Activated naive CD8-positive, alpha-beta T cell treated with anti-CD3 and anti-CD28 coated beads, Interleukin-2, amount 10 ng/mL, durations not matched to agents 7 days and 5 days (primary cell): ENCODE measurements at regions not wholly inside any gene's neighbourhood (a gene's known extent, or its start where the extent isn't known, plus 50 kb on each side); places are given as distances from the start of the nearest gene placed in this dataset.
"Not testable (repeated sequence)": the region's sequence is repeated elsewhere in the genome, so short reads cannot be mapped to it uniquely, and the experiment has no call there.

Experiments used
- ATAC-seq: fragments of 150-1000 bp; cut with Tn5 transposase; one replicate; pipeline ENCODE4 v1.10.0; 2021; ENCODE audit warnings: low read depth, moderate library complexity
- POLR2A ChIA-PET: fragments of 350-600 bp; sonication (Branson Sonifier 250); formaldehyde crosslinking; loops from one replicate; lab custom pipeline; 2021; ENCODE audit warnings: antibody characterized with exemption; lab: Charles Lee
- DNase-seq: peaks from one replicate; pipeline ENCODE4 v3.0.0; 2021
- H3K27ac Mint-ChIP-seq: one replicate; pipeline ENCODE4 v1.8.0; 2022; ENCODE audit warnings: mild to moderate bottlenecking, mixed read lengths
- H3K27me3 Mint-ChIP-seq: one replicate; pipeline ENCODE4 v1.8.0; 2022; ENCODE audit warnings: mild to moderate bottlenecking, moderate library complexity, mixed read lengths
- H3K36me3 Mint-ChIP-seq: one replicate; pipeline ENCODE4 v1.8.0; 2021; ENCODE audit warnings: mild to moderate bottlenecking, mixed read lengths
- H3K4me1 Mint-ChIP-seq: one replicate; pipeline ENCODE4 v1.8.0; 2021; ENCODE audit warnings: mixed read lengths
- H3K4me3 Mint-ChIP-seq: one replicate; pipeline ENCODE4 v1.8.0; 2022; ENCODE audit warnings: mild to moderate bottlenecking, moderate library complexity, mixed read lengths
- H3K9me3 Mint-ChIP-seq: one replicate; pipeline ENCODE4 v1.8.0; 2021; ENCODE audit warnings: mixed read lengths

GRCh38 chr10:124155781-124156435, 62.5 kb upstream of the CHST15 start:
- POLR2A ChIA-PET, result no interaction called here

DNA sequence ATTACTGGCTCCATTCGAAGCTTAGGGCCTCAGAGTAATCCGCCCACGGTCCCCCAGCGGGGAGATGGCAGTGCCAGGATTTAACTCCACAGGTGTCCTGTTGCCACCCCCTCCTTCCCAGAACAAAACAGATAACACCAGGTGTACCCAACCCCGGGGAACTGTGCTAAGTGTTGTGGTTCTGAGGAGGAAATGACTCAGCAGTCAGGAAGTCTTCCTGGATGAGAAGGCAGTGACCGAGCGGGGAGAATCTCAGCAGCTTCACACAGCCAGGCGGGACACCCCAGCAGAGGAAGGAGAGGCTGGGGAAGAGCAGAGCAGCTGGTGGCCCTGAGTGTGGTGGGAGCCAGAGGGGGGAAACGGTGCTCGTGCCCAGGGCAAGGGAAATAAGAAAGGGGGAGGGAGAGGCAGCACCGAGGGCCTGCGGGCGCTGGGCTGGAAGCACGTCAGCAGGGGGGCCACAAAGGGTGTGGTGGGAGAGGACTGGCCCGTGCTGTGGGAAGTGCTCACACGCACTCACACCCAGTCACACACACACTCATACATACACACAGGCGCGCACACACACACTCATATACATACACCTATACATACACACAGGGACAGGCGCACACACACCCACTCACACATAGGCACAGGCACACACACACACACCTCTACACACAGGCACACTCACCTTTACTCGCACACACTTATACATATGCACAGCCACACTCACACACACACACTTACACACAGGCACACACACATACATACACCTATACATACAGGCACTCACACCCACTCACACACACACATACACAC, 59.8 kb upstream of the CHST15 start:
- H3K9me3 Mint-ChIP-seq, result peaks cover 7% of the 10 kb centered on the region

More at GRCh38 chr10:124155781-124156435, 62.5 kb upstream of the CHST15 start:
- Mint-ChIP-seq H3K9me3 (peaks cover 7% of the 10 kb centered on the region), H3K4me1 (peaks cover 2% of the 10 kb centered on the region), H3K27ac (peak overlapping the region; percentile 4), H3K36me3 (no peaks in the 10 kb centered on the region), H3K27me3 (peaks cover 19% of the 10 kb centered on the region), H3K4me3 (no peak overlapping the region)
- DNase-seq (no peak), ATAC-seq (no peak)

DNA sequence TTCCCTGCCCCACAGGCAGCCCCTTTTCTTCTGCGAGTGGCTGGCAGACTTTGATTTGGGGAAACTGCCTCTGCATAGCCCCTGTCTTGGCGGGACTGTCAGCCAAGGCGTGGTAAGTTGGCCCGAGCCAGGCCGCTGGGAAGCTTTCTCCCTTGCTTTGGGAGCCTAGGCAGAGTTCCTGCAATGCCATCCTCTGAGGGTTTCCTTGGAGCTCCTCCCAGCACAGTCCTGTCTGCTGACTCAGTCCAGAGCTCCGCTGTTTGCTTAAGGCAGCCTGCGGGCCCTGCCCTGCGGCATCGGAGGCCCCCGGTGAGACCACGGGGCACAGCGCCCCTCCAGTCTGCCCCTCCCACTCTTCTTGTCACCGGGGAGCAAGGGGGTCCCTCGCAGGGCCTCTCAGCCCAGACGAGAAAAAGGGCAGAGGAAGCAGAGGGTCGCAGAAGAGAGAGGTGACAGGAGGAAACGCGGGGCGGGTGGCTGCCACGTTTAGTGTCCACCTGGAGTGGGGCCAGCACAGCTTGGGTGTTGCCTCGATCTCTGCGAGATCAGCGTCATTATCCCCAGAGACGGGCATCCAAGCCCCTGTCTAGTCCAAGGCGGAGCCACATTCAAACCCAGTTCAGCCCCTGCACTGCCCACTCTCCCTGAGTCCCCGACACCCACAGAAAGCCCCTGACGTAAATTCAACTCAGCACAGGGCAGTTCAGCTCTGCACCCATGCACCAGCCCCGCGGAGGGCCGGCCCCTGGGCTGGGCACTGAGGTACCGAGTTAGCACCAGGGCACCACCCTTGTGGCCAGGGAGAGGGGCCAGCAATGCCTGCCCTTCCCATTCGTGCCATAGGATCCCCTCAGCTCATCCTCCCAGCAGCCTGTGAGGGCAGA, 59.0 kb upstream of the CHST15 start:
- H3K9me3 Mint-ChIP-seq, result peaks cover 7% of the 10 kb centered on the region
- DNase-seq, result peak; percentile 49
- no peaks in the 10 kb centered on the region for H3K36me3 Mint-ChIP-seq
- peaks cover 32% of the 10 kb centered on the region for H3K27me3 Mint-ChIP-seq
- no peak overlapping the region for H3K4me3 Mint-ChIP-seq
- H3K27ac Mint-ChIP-seq, result no peak overlapping the region
- H3K4me1 Mint-ChIP-seq, result peaks cover 15% of the 10 kb centered on the region
- POLR2A ChIA-PET, result interaction anchor here (0.6 kb wide), 1 partner anchor 209 kb away, joined by 10 read pairs; no protein-coding TSS in a partner anchor
- ATAC-seq, result peak; percentile 8

More for the DNA sequence above, 59.8 kb upstream of the CHST15 start:
- peaks cover 35% of the 10 kb centered on the region for H3K27me3 Mint-ChIP-seq
- ATAC-seq (peak; percentile 83), DNase-seq (peak; percentile 54)
- POLR2A ChIA-PET, result no interaction called here
- no peak overlapping the region for H3K27ac Mint-ChIP-seq
- H3K36me3 Mint-ChIP-seq, result no peaks in the 10 kb centered on the region
- no peak overlapping the region for H3K4me3 Mint-ChIP-seq
- peaks cover 14% of the 10 kb centered on the region for H3K4me1 Mint-ChIP-seq

GRCh38 chr10:124151466-124152095, 58.2 kb upstream of the CHST15 start:
- Mint-ChIP-seq H3K36me3 (no peaks in the 10 kb centered on the region), H3K4me1 (peaks cover 15% of the 10 kb centered on the region), H3K9me3 (peaks cover 7% of the 10 kb centered on the region), H3K4me3 (no peak overlapping the region), H3K27ac (no peak overlapping the region), H3K27me3 (peaks cover 32% of the 10 kb centered on the region)
- POLR2A ChIA-PET, result no interaction called here
- no peak for ATAC-seq
- DNase-seq, result no peak

- H3K9me3 Mint-ChIP-seq, result peaks cover 7% of the 10 kb centered on the region
- POLR2A ChIA-PET, result no interaction called here
- ATAC-seq (no peak), DNase-seq (no peak)
- peaks cover 33% of the 10 kb centered on the region for H3K27me3 Mint-ChIP-seq
- H3K4me1 Mint-ChIP-seq, result peaks cover 15% of the 10 kb centered on the region
- H3K4me3 Mint-ChIP-seq, result no peak overlapping the region
- no peak overlapping the region for H3K27ac Mint-ChIP-seq
- H3K36me3 Mint-ChIP-seq, result no peaks in the 10 kb centered on the region
These were observed 57.5 kb upstream of the CHST15 start for GRCh38 chr10:124150807-124151417.

DNA sequence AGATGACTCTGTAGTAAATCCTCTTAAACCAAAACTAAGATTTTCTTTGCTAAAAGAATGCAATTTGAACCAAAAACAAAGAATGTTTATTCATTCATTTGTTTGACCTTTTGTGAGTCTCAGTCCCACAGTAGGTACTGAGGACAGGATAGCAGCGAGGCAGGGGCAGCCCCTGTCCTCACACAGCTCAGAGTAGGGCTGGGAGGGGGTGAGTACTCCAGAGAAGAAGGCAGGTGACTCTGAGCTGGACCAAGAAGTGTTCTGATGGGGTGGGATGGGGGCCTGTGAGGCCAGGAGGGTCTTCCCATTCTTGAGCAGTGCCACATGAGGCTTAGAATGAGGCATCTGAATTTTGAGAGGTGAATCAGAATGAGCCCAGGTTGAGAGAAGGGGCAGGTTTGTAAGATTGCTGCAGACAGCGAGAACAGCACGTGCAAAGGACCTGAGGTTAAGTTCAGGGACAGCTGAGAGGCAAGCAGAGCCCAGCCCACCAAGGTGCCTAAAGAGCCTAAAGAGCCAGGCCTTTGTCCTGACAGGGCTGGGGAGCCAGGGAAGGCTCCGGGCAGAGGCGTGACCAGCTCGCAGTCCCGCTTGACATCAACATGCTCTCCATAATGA, 56.9 kb upstream of the CHST15 start:
- Mint-ChIP-seq H3K4me1 (peaks cover 15% of the 10 kb centered on the region), H3K27ac (no peak overlapping the region), H3K9me3 (peaks cover 4% of the 10 kb centered on the region), H3K36me3 (no peaks in the 10 kb centered on the region), H3K27me3 (peaks cover 34% of the 10 kb centered on the region), H3K4me3 (no peak overlapping the region)
- no peak for DNase-seq
- no peak for ATAC-seq
- POLR2A ChIA-PET, result no interaction called here

- Mint-ChIP-seq H3K4me1 (peaks cover 15% of the 10 kb centered on the region), H3K36me3 (no peaks in the 10 kb centered on the region), H3K27me3 (peaks cover 34% of the 10 kb centered on the region), H3K27ac (no peak overlapping the region), H3K4me3 (no peak overlapping the region), H3K9me3 (no peaks in the 10 kb centered on the region)
- POLR2A ChIA-PET, result no interaction called here
- DNase-seq (no peak), ATAC-seq (no peak)
These were observed 56.0 kb upstream of the CHST15 start for GRCh38 chr10:124149189-124150042.

DNA sequence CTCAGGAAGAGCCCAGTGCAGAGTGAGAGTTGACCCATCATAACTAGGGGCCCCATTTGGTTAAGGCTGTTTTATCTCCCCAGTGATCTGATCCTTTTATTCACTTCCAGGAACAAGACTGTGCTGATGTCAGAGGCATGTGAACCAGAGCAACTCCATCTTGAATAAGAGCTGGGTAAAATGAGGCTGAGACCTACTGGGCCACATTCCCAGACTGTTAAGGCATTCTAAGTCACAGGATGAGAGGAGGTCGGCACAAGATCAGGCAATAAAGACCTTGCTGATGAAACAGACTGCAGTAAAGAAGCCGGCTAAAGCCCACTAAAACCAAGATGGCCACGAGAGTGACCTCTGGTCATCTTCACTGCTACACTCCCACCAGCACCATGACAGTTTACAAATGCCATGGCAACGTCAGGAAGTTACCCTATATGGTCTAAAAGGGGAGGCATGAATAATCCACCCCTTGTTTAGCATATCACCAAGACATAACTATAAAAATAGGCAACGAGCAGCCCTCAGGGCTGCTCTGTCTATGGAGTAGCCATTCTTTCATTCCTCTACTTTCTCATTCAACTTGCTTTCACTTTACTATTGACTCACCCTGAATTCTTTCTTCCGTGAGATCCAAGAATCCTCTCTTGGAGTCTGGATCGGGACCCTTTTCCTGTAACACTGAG, 55.3 kb upstream of the CHST15 start:
- not testable (repeated sequence) for ATAC-seq
- H3K4me1 Mint-ChIP-seq, result peaks cover 15% of the 10 kb centered on the region

GRCh38 chr10:124146483-124146882, 53.1 kb upstream of the CHST15 start:
- no peak for ATAC-seq
- H3K27ac Mint-ChIP-seq, result no peak overlapping the region
- DNase-seq, result no peak
- peaks cover 14% of the 10 kb centered on the region for H3K4me1 Mint-ChIP-seq
- peaks cover 25% of the 10 kb centered on the region for H3K27me3 Mint-ChIP-seq
- POLR2A ChIA-PET, result no interaction called here
- H3K9me3 Mint-ChIP-seq, result no peaks in the 10 kb centered on the region
- H3K36me3 Mint-ChIP-seq, result no peaks in the 10 kb centered on the region
- no peak overlapping the region for H3K4me3 Mint-ChIP-seq

More for the DNA sequence above, 55.3 kb upstream of the CHST15 start:
- H3K27ac Mint-ChIP-seq, POLR2A ChIA-PET, DNase-seq, H3K9me3 Mint-ChIP-seq, H3K36me3 Mint-ChIP-seq, H3K4me3 Mint-ChIP-seq: not testable (repeated sequence)
- H3K27me3 Mint-ChIP-seq, result peaks cover 34% of the 10 kb centered on the region

- no peak overlapping the region for H3K27ac Mint-ChIP-seq
These were observed 51.9 kb upstream of the CHST15 start for GRCh38 chr10:124145109-124145870.

DNA sequence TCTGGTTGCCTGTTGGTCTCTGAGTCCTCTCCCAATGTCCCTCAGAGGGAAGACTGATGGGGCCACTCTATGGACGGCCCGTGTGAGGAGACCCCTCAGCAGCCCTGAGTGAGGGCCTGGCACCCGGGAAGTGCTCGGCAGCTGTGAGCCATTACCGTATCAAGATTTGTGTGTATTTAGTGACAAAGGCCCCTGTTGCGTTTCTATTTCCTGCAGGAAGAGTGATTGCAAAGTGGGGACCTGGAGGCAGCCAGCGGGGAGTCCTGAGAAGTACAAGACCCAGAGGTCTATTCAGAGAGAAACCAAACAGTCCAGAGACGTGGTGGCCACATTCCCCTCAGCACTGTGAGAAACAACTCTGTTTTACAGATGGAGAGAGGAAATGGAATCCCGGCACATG, 51.1 kb upstream of the CHST15 start:
- no peak for ATAC-seq
- DNase-seq, result no peak
- H3K4me1 Mint-ChIP-seq, result peaks cover 9% of the 10 kb centered on the region
- no peaks in the 10 kb centered on the region for H3K9me3 Mint-ChIP-seq
- POLR2A ChIA-PET, result no interaction called here
- no peak overlapping the region for H3K27ac Mint-ChIP-seq
- peaks cover 8% of the 10 kb centered on the region for H3K27me3 Mint-ChIP-seq
- H3K4me3 Mint-ChIP-seq, result no peak overlapping the region
- no peaks in the 10 kb centered on the region for H3K36me3 Mint-ChIP-seq

More at GRCh38 chr10:124145109-124145870, 51.9 kb upstream of the CHST15 start:
- H3K9me3 Mint-ChIP-seq, result no peaks in the 10 kb centered on the region
- H3K36me3 Mint-ChIP-seq, result no peaks in the 10 kb centered on the region
- DNase-seq (no peak), ATAC-seq (no peak)
- peaks cover 14% of the 10 kb centered on the region for H3K27me3 Mint-ChIP-seq
- no peak overlapping the region for H3K4me3 Mint-ChIP-seq
- POLR2A ChIA-PET, result no interaction called here
- H3K4me1 Mint-ChIP-seq, result peaks cover 14% of the 10 kb centered on the region
